Upper lobe of left lung (tissue), 6 donors: ENCODE measurements at regions not wholly inside any gene's neighbourhood (a gene's known extent, or its start where the extent isn't known, plus 50 kb on each side); places are given as distances from the start of the nearest gene placed in this dataset.

Experiments
- ATAC-seq, 2 donors: fragments of 200-7000 bp; cut with Tn5 transposase; one replicate each; pipeline ENCODE4 v1.9.1; 2022; ENCODE audit warnings: mild to moderate bottlenecking in 2 of 2, moderate library complexity in 2 of 2; ENCODE audit not compliant: low FRiP score in 2 of 2
- DNase-seq, 2 donors: peaks; one replicate each; pipeline ENCODE4 v3.0.0-alpha.2; 2019 to 2020
- H3K27ac ChIP-seq, 4 donors: fragments of 200-600 bp; sonication (generic); one replicate each; pipeline ENCODE4 v1.5.1; 2016 to 2019
- H3K27me3 ChIP-seq, 4 donors: fragments of 200-600 bp; sonication (generic); one replicate each; pipeline ENCODE4 v1.5.1; 2017 to 2019
- H3K36me3 ChIP-seq, 4 donors: fragments of 200-600 bp; sonication (generic); one replicate each; pipeline ENCODE4 v1.5.1; 2016 to 2019
- H3K4me1 ChIP-seq, 4 donors: fragments of 200-600 bp; sonication (generic); one replicate each; pipeline ENCODE4 v1.5.1; 2018 to 2019
- H3K4me3 ChIP-seq, 4 donors: fragments of 200-600 bp; sonication (generic); one replicate each; pipeline ENCODE4 v1.5.1; 2017 to 2019; ENCODE audit warnings: mild to moderate bottlenecking in 2 of 4, moderate library complexity in 1 of 4
- H3K9me3 ChIP-seq, 4 donors: fragments of 200-600 bp; sonication (generic); one replicate each; pipeline ENCODE4 v1.5.1; 2018 to 2019
- CTCF ChIP-seq, 6 experiments: fragments of 450-650 bp in 4 of 6; fragments of 200-600 bp in 2 of 6; sonication (generic) in 2 of 6; IDR thresholded peaks; one replicate each; pipeline ENCODE4 v1.5.1; 2016 to 2019; ENCODE audit warnings: antibody characterized with exemption in 6 of 6
- EP300 ChIP-seq, 4 donors: sonication (generic); formaldehyde crosslinking; IDR thresholded peaks; one replicate each; pipeline ENCODE4 v1.5.1; 2017; ENCODE audit warnings: antibody characterized with exemption in 4 of 4, control low read depth in 2 of 4
- POLR2A ChIP-seq, 4 donors: fragments of 450-650 bp; IDR thresholded peaks; one replicate each; pipeline ENCODE4 v1.5.1; 2016 to 2017; ENCODE audit warnings: antibody characterized with exemption in 4 of 4, mild to moderate bottlenecking in 2 of 4
- POLR2AphosphoS5 ChIP-seq, 2 donors: sonication (generic); formaldehyde crosslinking; IDR thresholded peaks; one replicate each; pipeline ENCODE4 v1.5.1; 2017; ENCODE audit warnings: antibody characterized with exemption in 2 of 2
- WGBS, 2 donors: methylation state at CpG; one replicate each; pipeline ENCODE4 v1.1.5; 2017 to 2018; 5-methylcytosine and 5-hydroxymethylcytosine counted together
- donor health status: DM: no; HTN: no; CAD: no; lungs with moderate emphysema.
- donor health status: DM: no; HTN: yes; CAD: no; lungs with severe emphysema.

- Histone ChIP-seq H3K27me3 (no peaks in the 10 kb centered on the region), H3K27ac (no peak overlapping the region), H3K9me3 (no peaks in the 10 kb centered on the region), H3K4me3 (no peak overlapping the region), H3K36me3 (no peaks in the 10 kb centered on the region), H3K4me1 (no peaks in the 10 kb centered on the region)
- 84 to 90% methylated on average over 6 of the region's 6 CpGs for WGBS, 2 donors
- ATAC-seq (no peak), DNase-seq (no peak)
- TF ChIP-seq POLR2AphosphoS5 (IDR thresholded peaks at IDR 0.05) (no peak), CTCF (IDR thresholded peaks at IDR 0.05) (no peak), EP300 (IDR thresholded peaks at IDR 0.05) (no peak), POLR2A (IDR thresholded peaks at IDR 0.05) (no peak)
Observed at GRCh38 chr11:121793916-121794315, 322.1 kb downstream of the BLID start.

DNA sequence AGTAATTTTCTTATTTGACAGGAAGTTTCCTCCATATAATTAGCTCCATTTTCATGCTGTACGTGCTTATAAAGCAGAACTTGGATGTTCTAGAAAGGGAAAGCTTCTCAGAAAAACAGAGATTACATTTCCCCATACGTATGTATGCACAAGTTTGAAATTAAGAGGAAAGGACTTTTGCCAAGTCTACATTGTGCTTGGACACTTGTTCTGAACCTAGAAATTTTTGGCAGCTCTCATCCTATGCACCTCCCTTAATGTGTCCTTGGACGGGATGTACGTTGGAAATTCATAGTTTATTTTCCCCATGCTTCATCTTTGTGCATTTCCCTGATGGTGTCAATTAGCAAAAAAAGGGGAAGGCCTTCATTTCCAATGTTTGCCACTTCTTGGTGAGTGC, 322.7 kb downstream of the BLID start:
- WGBS, 2 donors, result 27 to 41% methylated on average over 4 of the region's 4 CpGs
- no peak for ATAC-seq
- Histone ChIP-seq H3K9me3 (no peaks in the 10 kb centered on the region), H3K4me3 (no peak overlapping the region), H3K36me3 (no peaks in the 10 kb centered on the region), H3K27me3 (no peaks in the 10 kb centered on the region), H3K27ac (no peak overlapping the region), H3K4me1 (no peaks in the 10 kb centered on the region)
- no peak for DNase-seq
- no peak for TF ChIP-seq CTCF (IDR thresholded peaks at IDR 0.05)
- TF ChIP-seq POLR2A (IDR thresholded peaks at IDR 0.05), result no peak
- no peak for TF ChIP-seq EP300 (IDR thresholded peaks at IDR 0.05)
- TF ChIP-seq POLR2AphosphoS5 (IDR thresholded peaks at IDR 0.05), result no peak

DNA sequence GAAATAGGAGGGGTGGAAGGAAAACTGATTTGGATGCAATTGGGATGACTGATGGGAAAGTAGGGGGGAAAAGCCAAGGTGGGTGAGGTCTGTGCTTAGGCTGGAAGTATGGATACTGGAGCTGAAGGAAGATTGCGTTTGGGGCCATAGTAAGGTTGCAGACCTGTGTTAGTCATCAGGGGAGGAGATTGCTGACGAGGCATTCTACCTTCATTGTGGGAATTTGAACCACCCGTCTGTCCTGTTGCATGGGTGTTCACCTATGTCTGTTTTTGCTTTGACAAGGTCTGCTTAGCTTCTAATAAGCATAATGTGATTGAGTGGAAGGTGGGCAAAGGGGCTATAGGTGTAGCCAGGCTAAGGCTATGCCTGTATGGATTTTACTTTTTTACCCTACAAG, 323.8 kb downstream of the BLID start:
- ATAC-seq (no peak), DNase-seq (no peak)
- TF ChIP-seq POLR2A (IDR thresholded peaks at IDR 0.05), result no peak
- no peaks in the 10 kb centered on the region for H3K4me1 ChIP-seq
- H3K27ac ChIP-seq, result no peak overlapping the region
- H3K27me3 ChIP-seq, result no peaks in the 10 kb centered on the region
- no peaks in the 10 kb centered on the region for H3K36me3 ChIP-seq
- 90 to 95% methylated on average over 3 of the region's 3 CpGs for WGBS, 2 donors
- H3K4me3 ChIP-seq, result no peak overlapping the region
- no peaks in the 10 kb centered on the region for H3K9me3 ChIP-seq

DNA sequence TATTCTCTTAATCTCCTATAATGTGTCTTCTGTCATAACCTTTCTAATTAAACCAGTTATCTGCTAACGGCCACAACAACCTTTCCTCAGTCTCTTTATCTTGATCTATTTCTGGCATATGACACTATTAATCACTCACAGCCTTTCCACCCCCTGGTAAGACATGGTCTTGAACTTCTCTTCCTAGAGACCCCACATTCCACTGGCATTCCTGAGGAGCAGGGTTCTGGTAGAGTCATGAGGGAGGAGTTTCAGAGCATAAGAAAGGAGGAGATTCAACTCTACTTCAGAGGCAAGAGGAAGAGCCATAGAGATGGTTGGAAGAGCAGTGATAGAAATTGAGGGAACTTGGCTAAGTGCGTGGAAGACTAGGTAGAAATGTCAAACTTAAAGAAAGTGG, 325.6 kb downstream of the BLID start:
- no peak for DNase-seq
- TF ChIP-seq EP300 (IDR thresholded peaks at IDR 0.05) (no peak), CTCF (IDR thresholded peaks at IDR 0.05) (no peak), POLR2A (IDR thresholded peaks at IDR 0.05) (no peak), POLR2AphosphoS5 (IDR thresholded peaks at IDR 0.05) (no peak)
- no peak for ATAC-seq
- WGBS, 2 donors, result 81 to 92% methylated on average over 2 of the region's 2 CpGs
- no peaks in the 10 kb centered on the region for H3K36me3 ChIP-seq
- H3K9me3 ChIP-seq, result no peaks in the 10 kb centered on the region
- no peaks in the 10 kb centered on the region for H3K4me1 ChIP-seq
- H3K27ac ChIP-seq, result no peak overlapping the region
- no peaks in the 10 kb centered on the region for H3K27me3 ChIP-seq
- no peak overlapping the region for H3K4me3 ChIP-seq

GRCh38 chr11:121780971-121781370, 328.2 kb upstream of the SORL1-AS1 start:
- Histone ChIP-seq H3K4me3 (no peak overlapping the region), H3K9me3 (no peaks in the 10 kb centered on the region), H3K27me3 (no peaks in the 10 kb centered on the region), H3K36me3 (no peaks in the 10 kb centered on the region), H3K27ac (no peak overlapping the region), H3K4me1 (no peaks in the 10 kb centered on the region)
- DNase-seq, result no peak
- no peak for ATAC-seq
- 67 to 83% methylated on average over 2 of the region's 2 CpGs for WGBS, 2 donors
- TF ChIP-seq CTCF (IDR thresholded peaks at IDR 0.05), result no peak
- no peak for TF ChIP-seq POLR2AphosphoS5 (IDR thresholded peaks at IDR 0.05)
- TF ChIP-seq EP300 (IDR thresholded peaks at IDR 0.05), result no peak
- TF ChIP-seq POLR2A (IDR thresholded peaks at IDR 0.05), result no peak
